Coronary artery (tissue), 2 donors: ENCODE measurements at regions not wholly inside any gene's neighbourhood (a gene's known extent, or its start where the extent isn't known, plus 50 kb on each side); places are given as distances from the start of the nearest gene placed in this dataset.

ENCODE experiments used
- DNase-seq: peaks from one replicate; pipeline ENCODE4 v3.0.0-alpha.2; 2017; ENCODE audit warnings: low spot score
- H3K27ac ChIP-seq, 2 donors: fragments of 200-600 bp; sonication (generic); one replicate each; pipeline ENCODE4 v1.5.1; 2016 to 2019
- H3K4me3 ChIP-seq: fragments of 200-600 bp; sonication (generic); 2 replicates; pipeline ENCODE4 v1.5.1; 2016; ENCODE audit warnings: mild to moderate bottlenecking, moderate library complexity
- TF ChIP-seq, protein P1 (sequence below): fragments of 200-600 bp; sonication (generic); IDR thresholded peaks from one replicate; pipeline ENCODE4 v1.5.1; 2019; ENCODE audit warnings: antibody characterized with exemption

DNA sequence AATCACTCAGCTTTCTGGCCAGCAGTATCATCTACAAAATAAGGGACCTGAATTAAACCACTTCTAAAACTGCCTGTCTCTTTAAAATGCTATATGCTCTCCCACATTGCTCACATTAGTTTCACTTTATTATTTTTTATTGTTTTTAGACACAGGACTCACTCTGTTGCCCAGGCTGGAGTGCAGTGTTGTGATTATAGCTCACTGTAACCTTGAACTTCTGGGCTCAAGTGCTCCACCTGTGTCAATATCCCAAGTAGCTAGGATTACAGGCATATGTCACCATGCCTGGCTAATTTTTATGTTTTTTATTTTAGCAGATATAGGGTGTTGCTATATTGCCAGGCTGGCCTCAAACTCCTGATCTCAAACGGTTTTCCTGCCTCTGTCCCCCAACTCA, 591.3 kb upstream of the ZNF804A start:
- H3K4me3 ChIP-seq = no peak overlapping the region
- no peak for DNase-seq
- TF ChIP-seq, protein P1, sequence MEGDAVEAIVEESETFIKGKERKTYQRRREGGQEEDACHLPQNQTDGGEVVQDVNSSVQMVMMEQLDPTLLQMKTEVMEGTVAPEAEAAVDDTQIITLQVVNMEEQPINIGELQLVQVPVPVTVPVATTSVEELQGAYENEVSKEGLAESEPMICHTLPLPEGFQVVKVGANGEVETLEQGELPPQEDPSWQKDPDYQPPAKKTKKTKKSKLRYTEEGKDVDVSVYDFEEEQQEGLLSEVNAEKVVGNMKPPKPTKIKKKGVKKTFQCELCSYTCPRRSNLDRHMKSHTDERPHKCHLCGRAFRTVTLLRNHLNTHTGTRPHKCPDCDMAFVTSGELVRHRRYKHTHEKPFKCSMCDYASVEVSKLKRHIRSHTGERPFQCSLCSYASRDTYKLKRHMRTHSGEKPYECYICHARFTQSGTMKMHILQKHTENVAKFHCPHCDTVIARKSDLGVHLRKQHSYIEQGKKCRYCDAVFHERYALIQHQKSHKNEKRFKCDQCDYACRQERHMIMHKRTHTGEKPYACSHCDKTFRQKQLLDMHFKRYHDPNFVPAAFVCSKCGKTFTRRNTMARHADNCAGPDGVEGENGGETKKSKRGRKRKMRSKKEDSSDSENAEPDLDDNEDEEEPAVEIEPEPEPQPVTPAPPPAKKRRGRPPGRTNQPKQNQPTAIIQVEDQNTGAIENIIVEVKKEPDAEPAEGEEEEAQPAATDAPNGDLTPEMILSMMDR = no peak
- H3K27ac ChIP-seq = no peak overlapping the region

DNA sequence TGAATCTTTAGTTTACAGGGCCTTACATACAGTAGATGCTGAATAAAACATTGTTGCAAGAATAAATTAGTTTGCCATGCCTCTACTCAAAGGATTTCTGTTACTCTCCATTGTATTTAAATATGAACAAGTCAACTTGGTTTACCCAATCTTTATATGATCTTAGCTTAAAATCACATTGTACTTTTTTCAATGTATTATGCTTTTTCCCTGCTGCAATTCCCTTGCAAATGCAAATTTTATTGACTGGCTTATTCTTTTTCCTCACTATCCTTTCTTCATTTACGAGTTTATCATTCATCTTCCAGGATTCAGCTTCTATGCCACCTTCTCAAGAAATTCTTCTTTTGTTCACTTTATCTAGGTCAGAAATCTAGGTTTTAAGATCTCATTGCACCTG, 571.4 kb upstream of the ZNF804A start:
- TF ChIP-seq, protein P1 = no peak
- Histone ChIP-seq H3K27ac (no peak overlapping the region), H3K4me3 (no peak overlapping the region)
- no peak for DNase-seq

DNA sequence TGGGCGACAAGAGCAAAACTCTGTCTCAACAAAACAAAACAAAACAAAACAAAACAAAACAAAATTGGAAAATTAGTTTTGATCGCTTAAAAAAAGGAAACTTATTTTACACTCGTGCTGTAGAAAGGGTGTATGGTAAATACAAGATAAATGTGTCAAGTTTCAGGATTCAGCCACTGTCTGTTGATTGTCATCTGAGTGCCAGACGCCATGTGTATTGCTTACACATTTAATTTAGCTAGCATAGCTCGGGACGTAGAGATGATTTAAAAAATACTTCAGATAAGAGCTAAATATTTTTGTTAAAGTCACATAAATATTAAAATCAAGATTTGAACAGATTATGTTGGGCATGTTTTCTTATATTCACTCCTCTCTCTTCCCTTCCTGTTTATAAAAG, 568.1 kb upstream of the ZNF804A start:
- DNase-seq = no peak
- Histone ChIP-seq H3K4me3 (no peak overlapping the region), H3K27ac (no peak overlapping the region)
- TF ChIP-seq, protein P1 = no peak

DNA sequence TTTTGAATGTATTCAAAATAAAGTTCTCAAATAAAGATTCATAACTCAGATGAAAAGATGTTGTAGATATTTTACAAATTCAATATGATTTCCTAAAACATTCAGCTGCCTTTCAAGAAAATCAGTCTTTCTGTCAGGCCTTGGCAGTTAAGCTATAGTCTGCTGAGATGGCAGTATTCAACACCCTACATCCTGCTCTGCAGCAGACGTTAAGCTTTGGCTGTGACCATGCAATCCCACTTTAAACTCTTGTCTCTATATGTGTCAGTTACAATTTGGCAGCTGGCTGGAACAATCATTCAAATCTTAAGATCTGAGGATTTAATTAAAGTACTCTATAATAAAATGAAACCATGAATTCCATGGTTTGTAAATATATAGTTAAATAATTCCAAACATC, 567.3 kb upstream of the ZNF804A start:
- Histone ChIP-seq H3K4me3 (no peak overlapping the region), H3K27ac (no peak overlapping the region)
- TF ChIP-seq, protein P1 = no peak
- no peak for DNase-seq

DNA sequence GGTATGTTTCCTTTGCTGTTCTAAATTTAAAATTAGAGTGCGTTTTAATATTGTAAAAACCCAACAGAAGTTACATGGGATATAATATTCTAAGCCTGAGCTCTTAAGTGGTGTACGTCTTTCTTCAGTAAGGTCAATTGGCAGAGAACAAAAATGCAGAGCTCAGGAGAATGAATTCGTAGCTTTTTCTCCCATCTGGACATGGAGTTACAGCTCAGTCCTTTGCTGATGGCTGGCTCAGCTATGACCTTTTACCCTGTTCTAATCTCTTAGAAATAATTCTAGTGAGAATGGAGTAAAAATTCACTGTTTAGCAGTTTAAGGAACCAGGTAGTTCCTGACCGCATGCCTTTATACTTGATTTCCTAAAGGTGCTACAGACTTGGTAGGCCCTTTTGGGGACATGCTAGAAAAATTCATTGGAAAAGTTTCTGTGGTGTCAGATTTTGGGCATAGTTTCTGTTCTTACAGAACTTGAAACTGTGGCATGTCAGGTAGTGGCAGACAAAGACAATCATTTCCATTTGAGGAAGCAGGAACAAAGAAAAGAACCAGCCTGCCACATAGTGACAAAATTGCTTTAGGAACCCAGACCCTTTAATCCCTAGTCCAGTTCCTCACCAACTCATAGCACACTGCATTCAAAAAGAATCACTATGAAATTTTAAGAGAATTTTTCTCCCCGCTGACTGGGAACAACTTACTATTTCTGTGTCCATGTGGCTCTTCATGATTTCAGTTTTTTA, 566.8 kb upstream of the ZNF804A start:
- no peak for DNase-seq
- Histone ChIP-seq H3K27ac (no peak overlapping the region), H3K4me3 (no peak overlapping the region)
- TF ChIP-seq, protein P1 = no peak

DNA sequence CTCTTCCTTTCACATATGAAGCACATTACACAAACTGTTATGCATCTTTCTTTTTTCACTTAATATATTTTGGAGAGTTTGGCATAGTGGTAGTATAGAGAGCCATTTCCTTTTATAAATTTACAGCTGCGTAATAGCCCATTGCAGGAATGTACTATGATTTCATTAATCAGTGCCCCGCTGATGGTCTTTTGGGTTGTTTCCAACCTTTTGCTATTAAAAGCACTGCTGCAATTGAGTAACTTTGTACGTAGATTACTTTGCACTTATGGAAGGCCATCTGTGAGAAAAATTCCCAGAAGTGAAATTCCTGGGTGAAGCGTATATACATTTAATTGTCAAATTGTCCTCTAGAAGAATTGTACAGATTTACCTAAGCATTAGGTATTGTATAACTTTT, 565.3 kb upstream of the ZNF804A start:
- no peak overlapping the region for H3K27ac ChIP-seq
- no peak overlapping the region for H3K4me3 ChIP-seq
- TF ChIP-seq, protein P1 = no peak
- DNase-seq = no peak

DNA sequence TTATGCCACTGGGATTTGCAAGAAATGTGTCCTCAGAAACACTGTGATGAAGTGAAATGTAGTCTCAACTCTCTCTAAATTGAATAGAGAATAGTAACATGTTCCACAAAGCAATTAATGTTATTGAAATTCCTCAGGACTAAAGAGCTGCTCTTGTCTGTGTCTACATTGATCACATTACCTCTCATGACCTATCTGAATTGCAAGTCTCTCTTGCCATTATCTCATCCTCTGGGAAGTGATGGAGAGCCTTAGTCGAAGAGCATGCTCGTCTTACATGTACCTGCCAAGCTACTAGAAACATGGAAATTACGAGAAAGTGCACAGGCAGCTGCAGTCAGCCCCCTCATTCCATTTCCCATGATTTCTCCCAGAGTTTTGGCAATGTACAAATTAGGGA, 561.1 kb upstream of the ZNF804A start:
- TF ChIP-seq, protein P1 = no peak
- Histone ChIP-seq H3K27ac (no peak overlapping the region), H3K4me3 (no peak overlapping the region)
- DNase-seq = no peak
